GM19324 (cell line): ENCODE measurements at regions not wholly inside any gene's neighbourhood (a gene's known extent, or its start where the extent isn't known, plus 50 kb on each side); places are given as distances from the start of the nearest gene placed in this dataset.
A peak's percentile ranks its signal among the peaks of the same experiment; 100 is the strongest.
"Not testable (repeated sequence)": the region's sequence is repeated elsewhere in the genome, so short reads cannot be mapped to it uniquely, and the experiment has no call there.

Experiments used
- ATAC-seq: cut with Tn5 transposase; IDR thresholded peaks from one replicate; pipeline ENCODE4 v1.9.1; 2021; ENCODE audit warnings: mild to moderate bottlenecking, moderate library complexity; ENCODE audit not compliant: unreplicated experiment, low FRiP score

GRCh38 chr1:223992456-223993246 lies 121.3 kb upstream of the FBXO28 start:
- ATAC-seq, result peak; percentile 100

DNA sequence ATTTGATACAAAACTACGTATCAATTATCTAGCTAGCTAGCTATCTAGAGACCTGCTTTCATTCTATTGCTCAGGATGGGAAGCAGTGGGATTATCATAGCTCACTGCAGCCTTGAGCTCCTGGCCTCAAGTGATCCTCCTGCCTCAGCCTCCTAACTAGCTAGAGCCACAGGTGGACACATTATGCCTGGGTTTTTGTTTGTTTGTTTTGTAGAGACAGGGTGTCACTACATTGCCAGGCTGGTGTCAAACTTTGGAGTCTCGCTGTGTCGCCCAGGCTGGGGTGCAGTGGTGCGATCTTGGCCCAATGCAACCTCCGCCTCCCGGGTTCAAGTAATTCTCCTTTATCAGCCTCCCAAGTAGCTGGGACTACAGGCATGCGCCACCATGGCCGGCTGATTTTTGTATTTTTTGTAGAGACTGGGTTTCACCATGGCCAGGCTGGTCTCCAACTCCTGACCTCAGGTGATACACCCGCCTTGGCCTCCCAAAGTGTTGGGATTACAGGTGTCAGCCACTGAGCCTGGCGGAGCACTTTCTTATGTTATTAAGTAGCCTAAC lies 122.5 kb upstream of the FBXO28 start:
- ATAC-seq, result not testable (repeated sequence)

DNA sequence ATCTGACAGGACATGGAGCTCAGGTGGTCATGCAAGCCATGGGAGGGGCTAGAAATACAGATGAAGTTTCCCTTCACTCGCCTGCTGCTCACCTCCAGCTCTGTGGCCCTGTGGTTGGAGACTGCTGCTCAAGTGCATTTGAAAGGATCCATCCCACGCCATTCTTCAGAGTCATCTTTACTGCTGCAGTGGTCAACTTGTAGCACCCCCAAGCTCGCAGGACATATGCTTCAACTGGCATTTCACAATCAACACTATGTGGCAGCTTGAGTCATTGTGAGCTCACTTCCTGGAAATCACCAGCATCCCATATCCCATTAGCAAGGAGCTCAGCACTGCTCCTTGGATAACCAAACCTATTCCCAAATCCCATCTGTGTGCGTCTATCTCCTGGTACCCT lies 116.2 kb upstream of the TP53BP2 start:
- not testable (repeated sequence) for ATAC-seq

DNA sequence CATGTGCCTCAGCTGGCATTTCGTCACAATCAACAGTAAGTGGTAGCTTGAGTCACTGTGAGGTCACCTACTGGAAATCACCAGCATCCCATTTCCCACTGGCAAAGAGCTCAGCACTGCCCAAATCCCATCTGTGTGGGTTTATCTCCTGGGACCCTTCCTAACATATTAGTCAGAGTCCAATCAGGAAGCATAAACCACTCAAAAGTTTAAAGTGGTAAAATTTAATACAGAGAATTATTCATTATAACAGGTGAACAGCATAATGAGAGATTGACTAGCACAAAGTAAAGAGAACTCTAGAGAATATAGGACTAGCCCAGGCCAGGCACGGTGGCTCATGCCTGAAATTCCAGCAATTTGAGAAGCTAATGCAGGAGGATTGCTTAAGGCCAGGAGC lies 107.1 kb upstream of the TP53BP2 start:
- ATAC-seq, result not testable (repeated sequence)

GRCh38 chr1:223951551-223951950 lies 105.8 kb upstream of the TP53BP2 start:
- not testable (repeated sequence) for ATAC-seq

DNA sequence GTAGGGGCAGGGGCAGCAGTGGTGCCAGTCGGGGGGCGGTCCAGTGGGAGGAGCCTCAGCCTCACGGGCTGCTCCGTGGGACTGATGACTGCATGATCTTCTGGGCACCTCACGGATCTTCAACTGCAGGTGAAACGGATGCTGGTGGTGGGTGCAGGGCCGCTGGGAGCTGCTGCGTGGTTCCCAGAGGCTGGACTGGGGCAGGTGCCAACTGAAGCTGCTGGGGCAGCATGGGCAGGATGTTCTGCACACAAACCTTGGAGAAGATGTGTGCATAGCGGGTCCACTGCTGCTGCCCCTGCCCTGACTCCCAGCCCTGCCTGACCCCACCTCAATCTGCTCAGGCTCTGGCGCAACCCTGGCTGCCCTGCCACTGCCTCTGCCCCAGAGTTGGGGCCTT lies 104.2 kb upstream of the TP53BP2 start:
- not testable (repeated sequence) for ATAC-seq

DNA sequence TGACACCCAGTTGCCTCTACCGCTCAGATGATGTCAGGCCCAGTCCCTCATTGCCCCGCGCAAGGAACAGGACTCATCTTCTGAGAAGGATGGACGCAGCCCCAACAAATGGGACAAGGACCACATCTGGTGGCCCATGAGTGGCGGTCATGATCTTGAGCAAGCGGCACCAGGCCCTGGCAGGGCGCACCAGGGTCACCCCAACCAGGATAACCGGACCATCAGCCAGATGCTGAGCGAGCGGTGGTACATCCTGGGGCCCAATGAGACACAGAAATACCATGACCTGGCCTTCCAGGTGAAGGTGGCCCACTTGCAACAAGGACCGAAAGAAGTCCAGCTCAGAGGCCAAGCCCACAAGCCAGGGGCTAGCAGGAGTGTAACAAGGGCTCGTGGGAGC lies 102.3 kb upstream of the TP53BP2 start:
- not testable (repeated sequence) for ATAC-seq

- ATAC-seq, result not testable (repeated sequence)
These were observed 90.8 kb upstream of the TP53BP2 start for GRCh38 chr1:223936592-223936991.

- not testable (repeated sequence) for ATAC-seq
These were observed 85.7 kb upstream of the TP53BP2 start for GRCh38 chr1:223931476-223931875.

- ATAC-seq, result not testable (repeated sequence)
These were observed 75.1 kb upstream of the TP53BP2 start for GRCh38 chr1:223920805-223921204.

DNA sequence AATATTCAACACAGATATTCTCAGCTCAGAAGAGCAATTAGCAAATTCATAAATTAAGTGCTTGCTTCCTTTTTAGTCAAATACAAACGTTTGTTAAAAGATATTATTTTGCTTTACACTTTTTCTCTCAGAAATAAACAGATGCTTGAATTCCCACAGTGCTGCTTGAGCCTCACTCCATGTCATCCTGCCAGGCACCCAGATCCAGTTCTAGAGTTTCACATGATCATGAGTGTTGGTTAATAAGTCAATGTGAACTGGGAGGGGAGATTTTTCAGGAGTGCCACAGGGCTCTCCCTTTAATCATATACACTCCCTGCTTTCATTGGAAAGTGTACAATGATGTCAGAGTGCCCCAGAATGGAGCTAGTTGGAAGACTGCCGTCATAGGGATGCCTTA lies 69.7 kb upstream of the TP53BP2 start:
- not testable (repeated sequence) for ATAC-seq

DNA sequence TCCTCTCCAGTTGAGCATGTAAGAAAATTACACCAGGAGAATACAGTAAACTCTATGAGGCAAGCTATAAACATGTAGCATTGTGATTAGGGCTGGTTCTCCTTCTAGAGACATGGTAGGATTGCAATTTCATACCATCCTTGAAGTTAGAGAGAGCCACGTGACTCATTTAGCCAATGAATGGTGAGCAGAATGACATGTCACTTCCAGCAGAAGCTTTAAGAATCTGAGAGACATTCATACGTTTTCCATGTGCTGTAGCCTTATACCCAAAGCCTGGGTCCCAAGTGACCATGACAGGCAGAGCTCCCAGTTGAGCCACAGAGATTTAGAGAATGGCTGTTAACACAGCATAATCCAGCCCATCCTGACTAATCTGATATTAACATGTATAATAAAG lies 68.0 kb upstream of the TP53BP2 start:
- ATAC-seq, result not testable (repeated sequence)

GRCh38 chr1:223907943-223908587 lies 62.3 kb upstream of the TP53BP2 start:
- not testable (repeated sequence) for ATAC-seq

- not testable (repeated sequence) for ATAC-seq
These were observed 57.5 kb upstream of the TP53BP2 start for GRCh38 chr1:223903221-223903620.

- ATAC-seq, result not testable (repeated sequence)
These were observed 54.0 kb upstream of the TP53BP2 start for GRCh38 chr1:223899775-223900174.

DNA sequence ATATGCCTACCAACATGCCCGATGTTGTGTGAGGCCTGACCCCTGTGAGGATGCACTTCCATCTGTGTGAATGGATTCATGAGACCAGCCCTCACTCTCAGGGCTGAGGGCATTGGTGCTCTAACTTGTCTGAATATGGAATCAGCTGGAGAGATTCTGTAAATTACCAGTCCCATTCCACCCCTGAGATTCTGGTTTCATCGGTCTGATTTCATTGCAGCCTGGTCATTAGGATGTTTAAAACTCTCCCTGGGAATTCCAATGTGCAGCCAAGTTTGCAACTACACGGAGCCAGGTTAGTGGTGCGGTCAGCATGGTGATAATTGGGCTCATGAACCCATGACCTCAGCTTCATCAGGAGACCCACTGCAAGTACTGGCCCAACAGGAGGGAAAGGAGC lies 51.4 kb upstream of the TP53BP2 start:
- ATAC-seq, result not testable (repeated sequence)

DNA sequence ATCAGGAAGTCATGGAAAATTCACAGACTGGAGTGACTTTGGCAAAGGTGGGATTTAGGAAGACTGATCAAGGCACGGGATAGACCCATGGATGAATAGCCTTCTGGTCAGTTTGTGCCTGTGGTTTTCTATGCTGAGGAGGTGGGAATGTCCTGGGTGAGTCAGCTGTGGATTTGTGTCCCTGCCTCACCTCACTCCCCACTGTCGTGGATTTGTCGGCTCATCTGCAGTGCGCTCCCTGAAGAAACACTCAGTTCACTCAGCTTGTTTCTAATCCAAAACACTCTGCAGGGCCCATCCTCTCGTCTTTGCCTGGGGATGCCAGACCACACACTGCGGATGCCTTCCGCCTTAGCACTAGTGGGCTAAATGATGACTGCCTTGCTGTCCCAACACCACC lies 50.2 kb upstream of the TP53BP2 start:
- not testable (repeated sequence) for ATAC-seq
